ENCODE measurements at regions not wholly inside any gene's neighbourhood (a gene's known extent, or its start where the extent isn't known, plus 50 kb on each side); places are given as distances from the start of the nearest gene placed in this dataset.

GRCh38 chr2:198587741-198588140 is 783.3 kb downstream of the PLCL1 start:
- TF ChIP-seq YY1 (IDR thresholded peaks at IDR 0.05; ENCODE audit: insufficient read depth, insufficient read length) = no peak
- no peak for TF ChIP-seq ZNF274 (IDR thresholded peaks at IDR 0.05; ENCODE audit: low read depth, low read length)
- no peak for TF ChIP-seq SUZ12 (IDR thresholded peaks at IDR 0.05; ENCODE audit: extremely low read depth, insufficient read depth, insufficient read length)
